GM12872 (cell line): ENCODE measurements at regions not wholly inside any gene's neighbourhood (a gene's known extent, or its start where the extent isn't known, plus 50 kb on each side); places are given as distances from the start of the nearest gene placed in this dataset.

Source experiments
- TF ChIP-seq, protein P1 (sequence below): IDR thresholded peaks from 3 replicates; pipeline ENCODE4 v1.5.1; 2011; ENCODE audit warnings: low read depth, mild to moderate bottlenecking, low read length, moderate library complexity; ENCODE audit not compliant: insufficient read depth

DNA sequence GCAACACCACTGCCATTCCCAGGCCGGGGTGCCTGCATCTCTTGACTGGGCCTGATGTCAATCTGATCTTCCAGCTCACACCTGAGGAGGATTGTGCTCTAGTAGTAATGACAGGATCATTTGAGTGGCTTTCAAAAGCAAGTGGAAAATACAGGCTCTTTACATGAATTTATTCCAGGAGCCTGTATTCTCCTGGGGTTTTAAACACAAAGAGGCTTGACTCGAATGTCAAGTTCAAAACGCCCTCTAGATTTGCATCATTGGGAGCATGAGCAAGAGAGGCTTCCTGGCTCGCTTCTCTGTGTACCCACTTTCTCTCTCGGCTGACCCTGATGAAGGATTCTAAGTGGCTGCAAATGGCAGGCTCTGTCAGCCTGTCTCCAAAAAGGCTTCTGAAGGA lies 199.5 kb upstream of the PUDP start:
- TF ChIP-seq, protein P1, sequence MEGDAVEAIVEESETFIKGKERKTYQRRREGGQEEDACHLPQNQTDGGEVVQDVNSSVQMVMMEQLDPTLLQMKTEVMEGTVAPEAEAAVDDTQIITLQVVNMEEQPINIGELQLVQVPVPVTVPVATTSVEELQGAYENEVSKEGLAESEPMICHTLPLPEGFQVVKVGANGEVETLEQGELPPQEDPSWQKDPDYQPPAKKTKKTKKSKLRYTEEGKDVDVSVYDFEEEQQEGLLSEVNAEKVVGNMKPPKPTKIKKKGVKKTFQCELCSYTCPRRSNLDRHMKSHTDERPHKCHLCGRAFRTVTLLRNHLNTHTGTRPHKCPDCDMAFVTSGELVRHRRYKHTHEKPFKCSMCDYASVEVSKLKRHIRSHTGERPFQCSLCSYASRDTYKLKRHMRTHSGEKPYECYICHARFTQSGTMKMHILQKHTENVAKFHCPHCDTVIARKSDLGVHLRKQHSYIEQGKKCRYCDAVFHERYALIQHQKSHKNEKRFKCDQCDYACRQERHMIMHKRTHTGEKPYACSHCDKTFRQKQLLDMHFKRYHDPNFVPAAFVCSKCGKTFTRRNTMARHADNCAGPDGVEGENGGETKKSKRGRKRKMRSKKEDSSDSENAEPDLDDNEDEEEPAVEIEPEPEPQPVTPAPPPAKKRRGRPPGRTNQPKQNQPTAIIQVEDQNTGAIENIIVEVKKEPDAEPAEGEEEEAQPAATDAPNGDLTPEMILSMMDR = no peak

- TF ChIP-seq, protein P1 = no peak
These were observed 198.1 kb upstream of the PUDP start for GRCh38 chrX:7346021-7346420.

DNA sequence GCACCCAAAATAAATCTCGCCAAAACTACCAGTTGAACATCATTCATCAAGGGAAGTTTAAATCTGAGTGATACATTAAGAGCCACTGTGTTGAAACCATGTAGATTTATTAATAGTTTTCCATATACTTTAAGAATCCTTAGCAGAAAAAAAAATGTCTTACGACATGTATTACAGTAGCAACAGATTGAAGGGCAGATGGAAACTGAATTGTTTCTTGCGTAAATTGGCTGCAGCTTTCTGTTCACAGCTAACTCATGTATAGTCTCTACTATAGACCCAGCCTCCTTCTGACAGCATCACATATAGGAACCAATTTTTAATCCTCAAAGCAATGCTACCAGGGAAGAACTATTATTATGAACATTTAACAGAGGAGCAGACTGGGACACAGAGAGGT lies 195.2 kb upstream of the PUDP start:
- TF ChIP-seq, protein P1 = no peak

- TF ChIP-seq, protein P1 = no peak
These were observed 186.4 kb upstream of the PUDP start for GRCh38 chrX:7334253-7334935.

DNA sequence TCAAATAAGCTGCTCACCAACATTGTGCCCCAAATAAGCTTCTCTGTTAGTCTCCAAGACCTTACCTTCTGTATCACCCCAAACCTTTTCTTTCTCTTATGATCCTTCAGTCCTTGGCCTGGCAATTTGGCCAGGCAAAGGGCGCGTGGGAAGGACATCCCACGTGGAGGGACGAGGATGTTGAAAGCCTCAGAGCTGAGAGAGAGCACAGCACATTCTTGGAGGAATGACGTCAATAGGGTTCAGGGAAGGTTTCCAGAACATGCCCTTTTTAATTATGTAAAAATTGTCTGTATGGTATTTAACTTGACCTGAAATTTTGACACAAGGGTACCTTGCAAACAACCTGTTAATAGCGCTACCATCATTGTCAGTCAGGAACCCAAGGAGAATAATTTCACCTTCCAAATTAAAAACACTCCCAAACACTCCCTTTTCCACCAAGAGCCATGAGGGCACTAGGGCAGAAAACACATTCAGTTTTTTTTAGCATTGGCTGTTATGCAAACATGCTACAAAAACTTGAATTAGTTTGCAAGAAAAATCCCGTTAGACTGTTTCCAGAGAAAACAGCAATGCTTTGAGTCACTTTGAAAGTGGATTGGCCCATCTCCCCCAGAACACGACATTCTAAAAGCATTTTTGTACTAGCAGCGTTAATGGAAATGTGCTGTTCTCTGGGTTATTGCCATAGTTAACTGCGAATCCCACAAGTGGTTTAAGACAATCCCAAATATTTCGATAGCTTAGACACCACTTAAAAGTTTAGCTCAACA lies 183.2 kb upstream of the PUDP start:
- TF ChIP-seq, protein P1 = no peak

DNA sequence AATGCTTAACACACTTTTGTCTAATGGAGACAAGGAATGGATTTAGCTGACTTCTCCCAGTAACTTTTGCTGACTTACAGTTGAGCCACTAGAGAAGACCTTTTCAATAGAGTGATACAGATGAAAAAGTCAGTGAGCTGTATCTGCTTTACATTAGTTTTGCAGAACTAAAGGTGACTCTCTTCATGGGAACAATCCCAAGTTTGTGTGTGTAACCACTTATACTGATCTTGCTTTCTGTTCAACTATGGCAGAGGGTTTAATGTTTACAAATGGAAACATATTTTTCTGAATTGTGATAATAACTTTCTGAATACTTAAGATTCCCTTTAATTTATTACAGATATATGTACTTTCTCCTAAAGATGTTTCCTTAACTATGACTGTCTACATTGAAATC lies 182.6 kb upstream of the PUDP start:
- TF ChIP-seq, protein P1 = no peak

- TF ChIP-seq, protein P1 = no peak
These were observed 170.7 kb upstream of the PUDP start for GRCh38 chrX:7318661-7319060.
